ENCODE measurements at regions not wholly inside any gene's neighbourhood (a gene's known extent, or its start where the extent isn't known, plus 50 kb on each side); places are given as distances from the start of the nearest gene placed in this dataset.
"Not testable (repeated sequence)": the region's sequence is repeated elsewhere in the genome, so short reads cannot be mapped to it uniquely, and the experiment has no call there.

DNA sequence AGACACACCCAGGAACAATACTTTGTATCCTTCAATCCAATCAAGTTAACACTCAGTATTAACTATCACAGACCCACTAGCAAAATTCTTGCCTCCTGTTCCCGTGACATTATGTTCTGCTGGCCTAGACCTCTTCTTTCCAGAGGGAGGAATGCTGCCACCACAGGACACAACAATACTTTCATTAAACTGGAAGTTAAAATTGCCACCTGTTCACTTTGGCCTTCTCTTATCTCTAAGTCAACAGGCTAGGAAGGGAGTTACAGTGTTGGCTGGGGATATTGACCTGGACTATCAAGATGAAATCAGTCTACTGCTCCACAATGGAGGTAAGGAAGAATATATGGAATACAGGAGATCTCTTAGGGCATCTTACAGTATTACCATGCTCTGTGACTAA, 1000.4 kb upstream of the GBE1 start:
- no peak for DNase-seq (ENCODE audit: low read depth, low spot score)

DNA sequence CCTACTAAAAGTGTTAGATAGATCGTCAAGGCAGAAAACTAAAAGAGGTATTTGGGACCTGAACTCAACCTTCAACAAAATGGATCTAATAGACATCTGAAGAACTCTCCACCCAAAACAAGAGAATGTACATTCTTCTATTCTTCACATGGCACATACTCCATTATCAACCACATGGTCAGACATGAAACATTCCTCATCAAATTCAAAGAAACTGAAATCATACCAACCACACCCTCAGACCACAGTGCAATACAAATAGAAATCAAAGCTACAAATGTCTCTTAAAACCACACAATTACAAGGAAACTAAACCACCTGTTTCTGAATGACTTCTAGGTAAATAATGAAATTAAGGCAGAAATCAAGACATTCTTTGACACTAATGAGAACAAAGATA, 984.1 kb upstream of the GBE1 start:
- no peak for DNase-seq (ENCODE audit: low read depth, low spot score)

DNA sequence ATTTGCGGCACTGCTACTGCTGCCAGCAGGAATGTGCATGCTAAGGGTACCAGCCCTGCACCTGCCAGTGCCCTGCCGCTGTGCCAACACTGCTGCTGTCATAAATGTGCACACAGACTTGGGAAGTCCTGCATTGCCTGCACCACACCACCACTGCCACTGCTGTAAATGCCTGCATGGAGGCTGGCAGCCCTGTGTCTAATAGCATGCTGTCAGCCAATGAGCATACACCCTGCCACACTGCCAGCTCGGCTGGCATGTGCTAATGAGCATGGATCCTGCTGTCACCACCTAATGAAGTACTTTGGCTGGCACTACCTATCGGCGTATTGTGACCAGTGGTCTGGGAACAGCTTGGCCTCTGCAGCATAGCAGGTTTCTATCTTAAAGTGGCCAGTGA, 981.8 kb upstream of the GBE1 start:
- no peak for DNase-seq (ENCODE audit: low read depth, low spot score)

DNA sequence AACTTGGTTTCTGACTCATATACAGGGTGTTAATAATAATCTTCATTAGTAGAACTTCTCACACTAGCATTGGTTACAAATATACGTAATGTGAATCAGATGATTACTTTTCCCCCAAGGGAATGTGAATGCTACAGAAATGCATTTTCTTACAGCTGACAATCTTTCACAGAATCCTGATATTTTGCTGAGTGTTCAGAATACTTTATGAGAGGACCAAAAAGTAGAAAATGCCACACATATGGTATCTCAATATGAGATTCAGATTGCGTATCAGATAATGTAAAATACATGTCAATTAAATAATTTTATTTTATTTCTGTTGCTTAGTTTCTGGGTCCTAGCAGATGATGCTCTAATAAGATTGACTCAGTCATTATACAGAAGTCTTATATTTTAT, 979.9 kb upstream of the GBE1 start:
- no peak for DNase-seq (ENCODE audit: low read depth, low spot score)

DNA sequence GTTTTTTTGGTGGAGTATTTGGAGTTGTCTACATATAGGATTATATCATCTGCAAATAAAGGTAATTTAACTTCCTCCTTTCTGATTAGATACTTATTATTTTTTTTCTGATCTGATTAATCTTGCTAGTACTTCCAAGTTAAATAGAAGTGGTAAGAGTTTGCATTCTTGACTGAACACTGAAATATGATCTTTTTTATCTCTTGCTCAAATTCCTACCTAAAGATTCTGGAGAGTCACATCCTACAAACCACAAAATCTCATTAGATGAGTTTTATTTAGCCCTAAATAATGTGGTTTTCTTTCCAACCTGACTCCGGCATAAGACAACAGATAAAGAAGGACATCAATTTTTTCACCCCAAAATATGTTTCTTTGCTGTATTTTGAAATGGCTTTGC, 977.9 kb upstream of the GBE1 start:
- DNase-seq (ENCODE audit: low read depth, low spot score), result no peak

DNA sequence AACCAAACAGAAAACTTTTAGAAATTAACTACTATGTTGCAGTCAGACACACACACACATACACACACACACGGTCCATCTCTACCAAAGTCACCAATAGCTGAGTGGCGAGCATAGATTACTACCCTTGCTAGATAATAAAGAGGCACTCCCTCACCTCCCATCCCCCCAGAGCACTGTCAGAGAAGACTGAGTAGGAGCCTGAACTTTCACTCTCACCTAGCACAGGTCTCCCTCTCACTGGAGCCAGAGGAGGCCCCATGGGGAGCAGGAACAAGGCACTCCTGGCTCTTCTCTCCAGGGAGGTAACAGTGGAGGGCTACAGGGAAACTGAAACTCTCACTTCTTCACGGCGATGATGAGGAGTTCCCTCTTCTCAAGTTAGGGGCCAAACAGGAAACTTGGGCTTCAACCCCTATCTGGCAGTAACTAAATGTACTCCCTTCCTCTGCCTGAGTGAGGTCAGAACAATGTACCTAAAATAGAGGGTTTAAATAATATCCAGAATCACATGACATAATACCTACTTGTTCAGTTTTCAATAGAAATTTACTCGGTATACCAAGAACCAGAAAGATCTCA, 975.3 kb upstream of the GBE1 start:
- DNase-seq (ENCODE audit: low read depth, low spot score), result no peak

DNA sequence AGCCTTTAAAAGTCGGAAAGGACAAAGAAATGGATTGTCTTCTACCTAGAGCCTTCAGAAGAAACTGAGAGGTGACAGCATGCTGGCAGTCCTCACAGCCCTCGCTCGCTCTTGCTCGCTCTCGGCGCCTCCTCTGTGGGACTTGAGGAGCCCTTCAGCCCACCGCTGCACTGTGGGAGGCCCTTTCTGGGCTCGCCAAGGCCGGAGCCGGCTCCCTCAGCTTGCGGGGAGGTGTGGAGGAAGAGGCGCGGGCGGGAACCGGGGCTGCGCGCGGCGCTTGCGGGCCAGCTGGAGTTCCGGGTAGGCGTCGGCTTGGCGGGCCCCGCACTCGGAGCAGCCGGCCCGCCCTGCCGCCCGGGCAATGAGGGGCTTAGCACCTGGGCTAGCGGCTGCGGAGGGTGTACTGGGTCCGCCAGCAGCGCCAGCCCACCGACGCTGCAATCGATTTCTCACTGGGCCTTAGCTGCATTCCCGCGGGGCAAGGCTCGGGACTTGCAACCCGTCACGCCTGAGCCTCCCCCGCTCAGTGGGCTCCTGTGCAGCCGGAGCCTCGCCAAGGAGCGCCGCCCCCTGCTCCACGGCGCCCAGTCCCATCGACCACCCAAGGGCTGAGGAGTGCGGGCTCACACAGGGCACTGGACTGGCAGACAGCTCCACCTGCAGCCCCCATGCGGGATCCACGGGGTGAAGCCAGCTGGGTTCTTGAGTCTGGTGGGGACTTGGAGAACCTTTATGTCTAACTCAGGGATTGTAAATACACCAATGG, 953.8 kb upstream of the GBE1 start:
- DNase-seq (ENCODE audit: low read depth, low spot score), result peak; percentile 29

DNA sequence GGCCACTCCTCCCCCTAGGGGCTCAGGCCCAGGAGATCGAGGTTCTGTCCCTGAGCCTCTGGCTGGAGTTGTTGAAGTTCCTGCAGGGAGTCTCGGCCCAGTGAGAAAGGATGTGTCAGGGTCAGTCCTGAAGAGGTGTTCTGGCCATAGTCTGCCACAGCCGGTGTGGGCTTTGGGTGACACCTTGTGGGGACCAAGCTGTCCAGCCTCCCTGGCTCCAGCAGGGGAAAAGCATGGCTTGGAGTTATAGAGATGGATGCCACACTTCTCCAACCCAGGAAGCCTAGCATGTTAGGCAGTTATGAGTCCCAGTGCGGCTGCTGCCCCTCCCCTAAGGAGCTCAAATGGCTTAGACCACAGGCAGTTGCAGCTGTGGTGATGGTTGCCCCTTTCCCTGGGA, 945.6 kb upstream of the GBE1 start:
- peak; percentile 2 for DNase-seq (ENCODE audit: low read depth, low spot score)

DNA sequence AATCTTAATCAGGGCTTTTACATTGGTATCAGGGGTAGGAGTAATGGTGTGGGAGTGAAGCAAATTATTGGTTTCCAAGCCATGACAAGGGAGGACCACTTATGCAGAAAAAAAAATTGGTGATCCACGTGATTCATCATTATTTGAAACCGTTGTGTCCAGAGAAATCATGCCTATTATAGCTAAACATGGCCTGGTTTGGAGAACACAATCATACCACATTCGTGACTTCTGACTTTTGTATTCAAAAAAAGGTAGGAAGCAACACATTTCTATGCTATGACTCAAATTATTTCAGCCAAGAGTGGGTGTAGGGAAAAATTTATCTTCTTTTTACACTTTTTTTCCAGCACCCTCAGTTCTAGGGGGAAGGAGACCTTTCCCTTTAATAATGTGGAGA, 924.3 kb upstream of the GBE1 start:
- no peak for DNase-seq (ENCODE audit: low read depth, low spot score)

DNA sequence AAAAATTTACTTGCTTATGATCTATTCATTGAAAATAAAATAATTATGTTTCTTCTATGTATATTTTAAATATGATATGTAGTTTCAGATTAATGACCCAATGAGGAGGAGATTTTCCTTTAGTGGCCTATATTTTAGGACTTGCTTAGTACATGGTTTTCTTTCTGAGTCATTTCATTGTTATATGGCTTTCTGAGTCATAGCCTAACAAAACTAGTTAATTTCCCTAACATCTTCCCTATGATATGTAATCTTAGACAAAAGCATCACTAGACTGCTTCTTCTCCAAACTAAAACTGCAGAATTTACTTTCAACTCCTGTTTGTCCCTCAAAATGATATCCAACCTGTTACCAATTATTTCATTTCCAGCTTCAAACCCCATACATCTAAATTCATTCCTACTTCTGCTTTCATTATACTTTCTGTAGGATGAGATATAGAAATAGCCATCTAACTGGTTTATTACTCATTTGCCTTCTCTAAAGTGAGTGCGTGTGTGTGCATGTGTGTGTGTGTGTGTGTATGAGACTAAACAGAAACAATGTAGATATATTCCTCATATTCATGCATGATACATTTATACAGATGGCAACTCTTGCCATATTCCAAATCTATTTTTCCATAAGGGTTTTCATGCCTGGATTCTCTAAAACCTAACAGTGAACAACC, 915.0 kb upstream of the GBE1 start:
- no peak for DNase-seq (ENCODE audit: low read depth, low spot score)

DNA sequence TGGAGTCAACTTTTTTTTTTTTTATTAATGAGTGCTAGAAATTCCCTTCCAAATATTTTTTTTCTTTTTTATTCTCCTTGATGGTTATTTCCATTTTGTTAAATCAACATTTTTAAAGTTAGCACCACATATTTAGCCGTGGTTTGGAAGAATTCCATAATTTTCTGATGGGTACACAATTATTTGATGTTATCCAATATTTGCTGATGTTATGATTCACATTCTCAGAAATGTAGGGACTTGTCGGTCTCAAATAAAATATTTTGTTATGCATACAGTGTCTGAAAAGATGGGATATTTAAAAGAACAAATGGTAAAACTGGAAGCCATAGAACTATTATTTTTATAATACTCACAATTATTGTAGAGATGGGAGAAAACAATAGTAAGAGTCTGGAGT, 911.5 kb upstream of the GBE1 start:
- no peak for DNase-seq (ENCODE audit: low read depth, low spot score)

DNA sequence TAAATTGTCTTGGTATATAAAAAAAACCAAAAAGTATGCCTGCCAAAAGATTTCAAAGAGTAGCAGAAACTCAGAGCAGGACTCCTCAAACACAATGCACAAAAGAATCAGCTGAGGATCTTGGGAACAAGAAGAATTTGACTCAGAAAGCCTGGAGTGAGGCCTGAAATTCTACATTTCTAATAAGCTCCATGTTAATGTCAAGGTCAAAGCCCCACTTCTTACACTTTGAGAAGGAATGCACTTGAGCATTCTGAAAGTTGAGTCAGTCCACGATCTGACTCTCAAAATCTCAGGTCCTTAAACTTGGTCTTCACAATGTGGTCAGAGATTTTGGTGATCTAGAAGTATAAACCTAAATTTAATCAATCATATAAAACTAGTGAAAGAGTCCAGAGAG, 910.0 kb upstream of the GBE1 start:
- no peak for DNase-seq (ENCODE audit: low read depth, low spot score)

DNA sequence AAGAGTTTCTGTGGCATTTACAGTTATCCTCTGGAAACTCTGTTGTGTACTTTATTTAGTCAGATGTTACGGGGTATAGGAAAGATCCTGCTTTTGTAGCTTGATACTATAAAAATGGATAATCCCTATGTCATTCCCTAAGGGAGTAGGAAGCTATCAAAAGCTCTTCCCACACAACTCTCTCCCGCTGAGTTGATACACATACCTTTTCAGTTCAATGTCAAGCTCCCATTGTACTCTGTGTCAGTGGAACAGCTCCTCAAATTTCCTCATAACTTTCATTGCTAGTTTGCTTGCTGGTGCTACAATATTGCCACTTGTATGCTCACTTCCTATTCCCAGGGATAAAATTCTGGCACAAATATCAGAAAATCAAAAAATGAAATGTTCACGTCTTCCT, 893.3 kb upstream of the GBE1 start:
- no peak for DNase-seq (ENCODE audit: low read depth, low spot score)

DNA sequence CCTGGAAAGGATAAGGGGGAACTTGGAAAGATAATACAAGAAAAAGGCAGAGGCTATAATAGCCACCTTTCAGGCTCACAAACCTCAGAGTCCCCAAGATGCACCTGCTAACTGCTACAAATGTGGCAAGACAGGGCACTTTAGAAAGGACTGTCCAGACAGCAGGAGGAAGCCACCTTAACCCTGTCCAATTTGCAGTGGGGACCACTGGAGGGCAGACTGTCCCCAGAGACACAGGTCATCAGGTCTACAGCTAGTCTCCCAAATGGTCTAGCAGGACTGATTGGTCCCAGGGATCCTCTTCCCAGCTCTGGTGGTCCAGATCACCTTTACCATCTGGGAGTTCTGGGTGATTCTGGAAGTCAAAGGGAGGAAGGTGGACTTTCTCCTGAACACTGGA, 882.5 kb upstream of the GBE1 start:
- no peak for DNase-seq (ENCODE audit: low read depth, low spot score)

DNA sequence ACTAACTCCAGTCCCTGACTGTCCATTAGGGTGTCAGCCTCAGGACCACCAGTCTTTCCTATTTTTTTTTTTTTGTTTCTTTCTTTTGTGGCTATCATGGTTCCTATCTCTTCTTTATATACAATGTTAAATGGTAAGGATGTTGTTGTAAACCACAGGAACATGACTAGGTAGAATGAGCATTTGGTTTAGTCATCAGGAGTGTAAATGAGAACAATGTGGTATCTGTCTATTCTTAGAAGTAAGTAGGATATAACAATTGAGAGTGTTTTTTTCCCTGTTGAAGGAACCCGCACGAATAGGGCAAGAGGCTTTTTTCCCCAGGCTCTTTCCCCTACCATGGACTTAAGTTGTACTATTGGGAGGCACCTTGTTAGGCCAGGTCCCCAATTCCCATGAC, 880.3 kb upstream of the GBE1 start:
- DNase-seq (ENCODE audit: low read depth, low spot score), result no peak

DNA sequence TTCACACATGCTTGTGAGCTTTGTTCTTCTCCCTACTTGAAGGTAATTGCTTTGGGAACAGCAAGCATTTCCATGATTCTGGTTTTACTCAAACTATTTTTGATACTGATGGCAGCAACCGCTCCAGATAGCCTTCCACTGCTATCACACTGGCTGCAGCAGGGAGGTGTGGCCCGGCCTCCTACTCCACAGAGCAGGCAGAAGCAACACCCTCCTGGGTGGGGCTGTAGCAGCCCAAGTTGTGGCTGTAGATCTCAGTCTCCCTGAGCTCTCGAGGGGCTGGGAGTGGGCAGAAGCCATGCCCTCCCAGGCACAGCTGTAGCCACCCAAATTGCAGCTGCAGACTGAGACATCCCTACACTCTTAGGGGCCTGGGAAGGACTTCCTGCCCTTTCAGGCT, 878.8 kb upstream of the GBE1 start:
- no peak for DNase-seq (ENCODE audit: low read depth, low spot score)

DNA sequence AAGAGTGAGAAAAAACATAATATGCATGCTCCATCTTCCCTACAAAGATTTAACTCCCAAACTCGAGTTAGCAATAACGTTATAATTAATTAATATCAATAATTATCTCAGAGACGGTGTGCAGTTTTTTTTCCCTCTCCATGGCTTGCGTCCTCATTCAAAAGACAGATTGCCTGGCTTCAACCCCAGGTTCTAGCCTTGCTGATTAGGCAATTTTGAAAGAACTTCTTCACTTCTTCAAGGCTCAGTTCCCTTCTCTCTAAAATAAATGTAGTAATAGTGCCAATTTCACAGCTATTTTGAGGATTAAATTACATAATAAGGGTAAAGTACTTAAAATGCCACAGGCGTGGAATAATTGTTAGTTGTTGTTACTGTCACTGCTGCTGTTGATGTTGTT, 876.1 kb upstream of the GBE1 start:
- no peak for DNase-seq (ENCODE audit: low read depth, low spot score)

DNA sequence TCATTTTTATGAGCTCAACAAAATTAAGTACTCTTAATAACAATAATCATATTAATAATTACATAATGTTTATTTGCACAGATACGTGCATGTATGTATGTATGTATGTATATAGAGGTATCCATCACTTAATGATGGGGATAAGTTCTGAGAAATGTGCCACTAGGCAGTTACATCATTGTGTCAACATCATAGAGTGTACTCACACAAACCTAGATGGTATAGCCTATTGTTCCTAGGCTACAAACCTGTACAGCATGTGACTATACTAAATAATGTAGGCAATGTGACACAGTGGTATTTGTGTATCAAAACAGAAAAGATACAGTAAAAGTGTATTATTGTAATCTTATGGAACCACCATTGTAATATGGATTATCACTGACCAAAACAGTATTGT, 874.7 kb upstream of the GBE1 start:
- no peak for DNase-seq (ENCODE audit: low read depth, low spot score)

DNA sequence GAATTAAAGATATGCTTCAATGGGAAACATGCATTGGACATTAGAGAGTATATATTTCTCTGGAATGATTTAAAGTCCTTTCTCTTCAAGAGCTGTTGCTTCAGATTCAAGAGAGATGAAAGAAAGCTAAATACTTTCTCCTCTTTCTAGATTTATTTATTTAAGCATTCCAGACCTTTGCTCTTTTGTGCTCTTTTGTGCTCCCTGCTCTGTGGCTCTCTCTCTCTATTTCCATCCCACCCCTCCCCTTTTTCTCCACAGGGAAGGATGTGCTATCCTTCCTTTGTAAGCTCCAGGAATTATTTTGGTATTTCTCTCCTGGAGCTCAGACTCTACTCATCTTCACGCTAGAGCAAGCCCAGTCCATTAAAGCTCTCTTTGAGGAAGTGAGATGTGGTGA, 871.9 kb upstream of the GBE1 start:
- no peak for DNase-seq (ENCODE audit: low read depth, low spot score)

DNA sequence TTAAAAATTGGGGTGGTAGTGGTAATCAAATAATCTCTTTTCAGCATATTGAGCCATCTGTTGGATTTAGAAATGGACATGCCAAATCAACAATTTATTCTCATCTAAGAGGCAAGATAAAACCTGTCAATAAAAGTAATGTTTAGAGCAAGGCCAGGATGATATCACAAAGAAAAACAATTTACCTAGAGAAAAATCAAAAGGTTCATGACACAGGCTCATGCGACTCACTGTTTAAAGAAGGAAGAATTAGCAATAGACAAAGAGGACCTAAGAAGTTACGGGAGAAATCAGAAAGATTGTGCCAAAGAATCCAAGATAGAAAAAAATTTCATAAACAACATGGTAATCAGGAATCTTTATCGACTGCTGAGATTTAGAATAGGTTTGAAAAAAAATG, 868.5 kb upstream of the GBE1 start:
- DNase-seq (ENCODE audit: low read depth, low spot score), result no peak

DNA sequence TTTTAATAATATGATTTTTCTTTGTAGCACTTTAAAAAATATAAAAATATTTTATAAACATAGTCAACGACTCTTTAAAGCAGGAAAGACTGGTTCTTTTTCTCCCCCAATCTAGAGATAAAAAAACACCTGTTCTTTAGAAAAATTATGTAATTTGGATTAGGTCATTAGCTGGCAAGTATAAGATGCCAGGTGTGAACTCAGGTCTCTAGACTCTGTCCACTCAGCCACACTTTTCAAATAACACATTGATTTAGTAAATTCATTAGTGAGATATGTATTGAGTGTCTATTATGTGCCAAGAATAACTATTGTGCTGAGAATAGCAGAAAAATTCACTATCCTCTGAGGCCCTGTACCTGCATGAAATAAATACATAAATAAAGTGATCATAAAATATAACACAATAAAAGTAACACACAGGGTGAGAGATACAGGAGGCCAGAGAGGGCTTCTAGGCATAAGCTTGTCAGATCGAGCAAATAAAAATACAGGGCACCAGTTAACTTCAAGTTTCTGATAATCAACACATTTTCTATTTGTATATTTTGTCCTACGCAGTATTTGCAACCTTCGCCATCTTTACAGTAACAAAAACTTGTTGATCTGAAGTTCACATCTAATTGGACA, 867.1 kb upstream of the GBE1 start:
- no peak for DNase-seq (ENCODE audit: low read depth, low spot score)

DNA sequence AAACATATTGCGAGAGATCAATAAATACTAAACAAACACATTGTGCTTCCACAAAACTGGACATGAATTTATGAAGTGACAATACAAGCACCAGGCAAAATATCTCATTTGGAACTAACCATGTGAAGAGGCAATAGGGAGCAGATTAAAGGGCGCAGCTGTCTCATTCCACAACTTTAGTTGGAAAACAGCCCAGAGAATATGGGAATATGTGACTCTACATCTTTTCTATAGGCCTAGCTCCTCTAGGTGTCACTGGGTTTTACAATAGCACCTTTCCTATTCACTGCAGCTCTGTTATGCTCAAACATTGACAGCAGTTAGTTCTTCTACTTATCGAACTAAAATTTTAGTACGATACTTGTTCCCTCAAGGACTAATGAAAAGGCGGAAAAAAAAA, 866.3 kb upstream of the GBE1 start:
- no peak for DNase-seq (ENCODE audit: low read depth, low spot score)

DNA sequence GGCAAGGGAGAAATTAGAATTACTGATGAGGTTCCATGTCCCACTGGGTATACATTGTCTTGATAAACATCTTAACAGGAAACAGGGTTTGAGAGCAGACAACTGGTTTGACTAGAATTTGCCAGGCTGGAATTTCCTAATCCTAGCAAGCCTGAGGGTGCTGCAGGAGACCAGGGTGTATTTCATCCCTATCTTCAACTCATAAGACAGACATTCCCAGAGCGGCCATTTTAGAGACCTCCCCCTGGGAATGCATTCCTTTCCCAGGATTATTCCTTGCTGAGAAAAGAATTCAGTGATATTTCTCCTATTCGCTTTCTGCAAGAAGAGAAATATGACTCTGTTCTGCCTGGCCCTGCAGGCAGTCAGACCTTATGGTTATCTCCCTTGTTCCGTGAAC, 859.3 kb upstream of the GBE1 start:
- DNase-seq (ENCODE audit: low read depth, low spot score), result not testable (repeated sequence)

Data from ELF-1 (cell line).